ENCODE measurements at regions not wholly inside any gene's neighbourhood (a gene's known extent, or its start where the extent isn't known, plus 50 kb on each side); places are given as distances from the start of the nearest gene placed in this dataset.

DNA sequence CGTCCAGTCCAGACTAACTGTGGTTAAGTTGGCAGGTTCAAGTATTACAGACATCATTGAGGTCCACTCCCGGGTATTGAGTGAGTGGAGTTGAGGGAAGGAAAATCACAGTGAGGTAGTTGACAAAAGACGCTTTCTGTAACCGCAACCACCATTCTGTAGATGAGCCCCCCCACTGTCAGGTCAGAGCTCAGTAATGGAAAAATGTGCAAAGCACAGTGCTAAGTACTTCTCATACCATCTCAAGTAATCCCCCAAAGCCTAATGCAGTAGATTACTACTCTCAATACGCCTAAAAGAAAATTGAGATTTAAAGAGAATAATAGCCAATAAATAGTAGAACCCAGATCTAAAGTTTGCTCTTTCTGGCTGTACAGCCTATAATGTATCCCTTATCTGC lies 522.8 kb downstream of the LMO4 start:
- TF ChIP-seq EZH2 (IDR thresholded peaks at IDR 0.05; ENCODE audit: low read length, missing control alignments), result no peak
- TF ChIP-seq, protein P1, sequence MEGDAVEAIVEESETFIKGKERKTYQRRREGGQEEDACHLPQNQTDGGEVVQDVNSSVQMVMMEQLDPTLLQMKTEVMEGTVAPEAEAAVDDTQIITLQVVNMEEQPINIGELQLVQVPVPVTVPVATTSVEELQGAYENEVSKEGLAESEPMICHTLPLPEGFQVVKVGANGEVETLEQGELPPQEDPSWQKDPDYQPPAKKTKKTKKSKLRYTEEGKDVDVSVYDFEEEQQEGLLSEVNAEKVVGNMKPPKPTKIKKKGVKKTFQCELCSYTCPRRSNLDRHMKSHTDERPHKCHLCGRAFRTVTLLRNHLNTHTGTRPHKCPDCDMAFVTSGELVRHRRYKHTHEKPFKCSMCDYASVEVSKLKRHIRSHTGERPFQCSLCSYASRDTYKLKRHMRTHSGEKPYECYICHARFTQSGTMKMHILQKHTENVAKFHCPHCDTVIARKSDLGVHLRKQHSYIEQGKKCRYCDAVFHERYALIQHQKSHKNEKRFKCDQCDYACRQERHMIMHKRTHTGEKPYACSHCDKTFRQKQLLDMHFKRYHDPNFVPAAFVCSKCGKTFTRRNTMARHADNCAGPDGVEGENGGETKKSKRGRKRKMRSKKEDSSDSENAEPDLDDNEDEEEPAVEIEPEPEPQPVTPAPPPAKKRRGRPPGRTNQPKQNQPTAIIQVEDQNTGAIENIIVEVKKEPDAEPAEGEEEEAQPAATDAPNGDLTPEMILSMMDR (conservative IDR thresholded peaks at IDR 0.05 in 1 of 2, IDR thresholded peaks at IDR 0.05 in 1 of 2; ENCODE audit: low read depth in 1 of 2, low read length in 2 of 2), result no peak

All from fibroblast of lung (primary cell).